ENCODE measurements at regions not wholly inside any gene's neighbourhood (a gene's known extent, or its start where the extent isn't known, plus 50 kb on each side); places are given as distances from the start of the nearest gene placed in this dataset.
A peak's percentile ranks its signal among the peaks of the same experiment; 100 is the strongest.

DNA sequence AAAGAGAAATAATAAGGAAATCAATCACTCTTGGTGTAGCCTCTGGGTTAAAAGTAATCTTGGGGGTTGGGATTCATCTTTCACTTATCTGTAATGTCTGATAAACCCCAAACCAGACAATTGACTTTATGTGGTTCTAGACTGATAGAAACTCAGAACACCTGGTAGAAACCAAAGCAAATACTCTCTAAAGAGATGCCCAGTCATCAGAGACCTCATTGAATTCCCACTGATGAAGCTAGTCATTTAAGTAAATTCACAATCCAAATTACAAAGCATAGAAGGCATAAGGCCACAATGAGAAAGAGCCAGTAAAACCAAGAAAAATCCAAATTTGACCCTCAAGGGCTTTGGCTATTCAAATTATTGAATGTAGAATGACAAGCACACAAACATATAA is 250.6 kb downstream of the MBNL1 start:
- H3K4me3 Mint-ChIP-seq, result no peak overlapping the region
- intact Hi-C loops (cut with DNase I, micrococcal nuclease), result no loop called here
- ChIA-PET CTCF (interaction anchor here (0.9 kb wide), 1 partner anchor 9 kb away, joined by 5 read pairs; no protein-coding TSS in a partner anchor), POLR2A (no interaction called here)
- no peaks in the 10 kb centered on the region for H3K36me3 Mint-ChIP-seq (ENCODE audit: low read depth)
- no peaks in the 10 kb centered on the region for H3K4me1 ChIP-seq (ENCODE audit: insufficient read depth, low read length)
- TF ChIP-seq CTCF (IDR thresholded peaks at IDR 0.05), result no peak
- H3K4me3 ChIP-seq (ENCODE audit: low read length), result no peak overlapping the region
- H3K9me3 Mint-ChIP-seq, result no peaks in the 10 kb centered on the region
- no peak for ATAC-seq (ENCODE audit: poor library complexity)
- no peaks in the 10 kb centered on the region for H3K27me3 Mint-ChIP-seq
- no peaks in the 10 kb centered on the region for H3K36me3 ChIP-seq (ENCODE audit: insufficient read depth, low read length)
- no peak overlapping the region for H3K27ac Mint-ChIP-seq
- H3K27me3 ChIP-seq (ENCODE audit: control insufficient read depth in 1 of 2, insufficient read depth in 2 of 2, low read length in 2 of 2), result no peaks in the 10 kb centered on the region
- no peaks in the 10 kb centered on the region for H3K4me1 Mint-ChIP-seq (ENCODE audit: low read depth)
- no peaks in the 10 kb centered on the region for H3K9me3 ChIP-seq (ENCODE audit: control insufficient read depth in 1 of 2, insufficient read depth in 1 of 2, low read length in 2 of 2)
- no peak for DNase-seq
- no peak overlapping the region for H3K27ac ChIP-seq (ENCODE audit: low read depth in 1 of 2, low read length in 2 of 2)

DNA sequence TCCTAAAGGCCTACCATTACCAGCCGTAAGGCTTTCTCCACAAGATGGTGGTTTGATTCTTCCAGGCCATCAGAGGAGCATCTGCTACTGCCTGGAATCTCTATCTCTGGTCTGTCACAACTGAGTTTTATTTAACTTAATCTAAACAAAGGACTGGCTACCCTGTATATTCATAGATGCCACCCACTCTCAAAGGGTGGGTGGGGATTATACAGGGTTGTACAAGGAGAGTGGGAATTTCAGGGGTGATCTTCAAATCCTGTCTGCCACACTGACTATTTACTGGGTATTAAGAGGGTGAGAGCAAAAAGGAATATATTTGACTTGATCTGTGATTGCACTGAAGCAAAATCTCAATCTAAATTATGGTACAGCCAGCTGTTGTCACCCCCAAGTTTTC is 253.3 kb downstream of the MBNL1 start:
- no peaks in the 10 kb centered on the region for H3K27me3 Mint-ChIP-seq
- intact Hi-C loops (cut with DNase I, micrococcal nuclease), result loop anchor here in 1 of 2 experiments (5.0 kb wide), 2 partner anchors 450 to 495 kb away; no protein-coding TSS in a partner anchor
- no peaks in the 10 kb centered on the region for H3K4me1 ChIP-seq (ENCODE audit: insufficient read depth, low read length)
- ChIA-PET POLR2A (interaction anchor here (0.5 kb wide), 1 partner anchor 1210 kb away, joined by 3 read pairs; no protein-coding TSS in a partner anchor), CTCF (no interaction called here)
- H3K4me1 Mint-ChIP-seq (ENCODE audit: low read depth), result no peaks in the 10 kb centered on the region
- no peaks in the 10 kb centered on the region for H3K9me3 Mint-ChIP-seq
- no peak overlapping the region for H3K27ac ChIP-seq (ENCODE audit: low read depth in 1 of 2, low read length in 2 of 2)
- no peaks in the 10 kb centered on the region for H3K36me3 Mint-ChIP-seq (ENCODE audit: low read depth)
- no peaks in the 10 kb centered on the region for H3K36me3 ChIP-seq (ENCODE audit: insufficient read depth, low read length)
- H3K4me3 Mint-ChIP-seq, result no peak overlapping the region
- H3K9me3 ChIP-seq (ENCODE audit: control insufficient read depth in 1 of 2, insufficient read depth in 1 of 2, low read length in 2 of 2), result no peaks in the 10 kb centered on the region
- H3K4me3 ChIP-seq (ENCODE audit: low read length), result no peak overlapping the region
- DNase-seq (no peak), ATAC-seq (ENCODE audit: poor library complexity) (no peak)
- no peaks in the 10 kb centered on the region for H3K27me3 ChIP-seq (ENCODE audit: control insufficient read depth in 1 of 2, insufficient read depth in 2 of 2, low read length in 2 of 2)
- no peak for TF ChIP-seq CTCF (IDR thresholded peaks at IDR 0.05)
- H3K27ac Mint-ChIP-seq, result no peak overlapping the region

GRCh38 chr3:152524198-152525140 is 255.7 kb downstream of the MBNL1 start:
- ChIA-PET CTCF (interaction anchor here (0.6 to 1.5 kb wide), 5 partner anchors 8 to 1078 kb away, joined by 3 to 5 read pairs (median 3); no protein-coding TSS in a partner anchor), POLR2A (interaction anchor here (0.6 to 0.9 kb wide), 2 partner anchors 12 to 53 kb away, joined by 3 read pairs; no protein-coding TSS in a partner anchor)
- Histone ChIP-seq H3K27me3 (ENCODE audit: control insufficient read depth in 1 of 2, insufficient read depth in 2 of 2, low read length in 2 of 2) (no peaks in the 10 kb centered on the region), H3K4me1 (ENCODE audit: insufficient read depth, low read length) (no peaks in the 10 kb centered on the region), H3K36me3 (ENCODE audit: insufficient read depth, low read length) (no peaks in the 10 kb centered on the region), H3K27ac (ENCODE audit: low read depth in 1 of 2, low read length in 2 of 2) (no peak overlapping the region), H3K4me3 (ENCODE audit: low read length) (no peak overlapping the region), H3K9me3 (ENCODE audit: control insufficient read depth in 1 of 2, insufficient read depth in 1 of 2, low read length in 2 of 2) (no peaks in the 10 kb centered on the region)
- ATAC-seq (ENCODE audit: poor library complexity) (peak; percentile 48), DNase-seq (peak in 12 of 14 experiments; percentile 7 to 69 (median 30))
- Mint-ChIP-seq H3K36me3 (ENCODE audit: low read depth) (no peaks in the 10 kb centered on the region), H3K9me3 (no peaks in the 10 kb centered on the region), H3K27me3 (no peaks in the 10 kb centered on the region), H3K4me1 (ENCODE audit: low read depth) (no peaks in the 10 kb centered on the region), H3K27ac (no peak overlapping the region), H3K4me3 (no peak overlapping the region)
- intact Hi-C loops (cut with DNase I, micrococcal nuclease), result loop anchor here (1.0 to 5.0 kb wide), 8 partner anchors 58 to 1086 kb away; no protein-coding TSS in a partner anchor
- peak; percentile 97 for TF ChIP-seq CTCF (IDR thresholded peaks at IDR 0.05)

Measured in CD4-positive, alpha-beta T cell (primary cell).